Naive thymus-derived CD8-positive, alpha-beta T cell (primary cell): ENCODE measurements at regions not wholly inside any gene's neighbourhood (a gene's known extent, or its start where the extent isn't known, plus 50 kb on each side); places are given as distances from the start of the nearest gene placed in this dataset.

Experiments
- ATAC-seq, 2 donors: fragments of 150-1000 bp; cut with Tn5 transposase in 1 of 2; sonication (Bioruptor Pico), chemical (Tn5 transposase) in 1 of 2; 1 replicate in 1 of 2; 2 replicates in 1 of 2; pipeline ENCODE4 v1.10.0; 2021; ENCODE audit warnings: mild to moderate bottlenecking in 2 of 2, moderate library complexity in 2 of 2
- POLR2A ChIA-PET: fragments of 350-600 bp; sonication (Branson Sonifier 250); formaldehyde crosslinking; loops from one replicate; lab custom pipeline; 2021; ENCODE audit warnings: antibody characterized with exemption; lab: Charles Lee
- DNase-seq, 10 donors: peaks; one replicate each; pipeline versions ENCODE4 v3.0.0 to v3.0.0-alpha.2; 2020 to 2022
- H3K27ac Mint-ChIP-seq, 10 donors: one replicate each; pipeline ENCODE4 v1.8.0; 2020 to 2022; ENCODE audit warnings: mild to moderate bottlenecking in 10 of 10, mixed read lengths in 10 of 10, moderate library complexity in 4 of 10, inconsistent platforms in 1 of 10
- H3K27me3 Mint-ChIP-seq, 5 donors: one replicate each; pipeline ENCODE4 v1.8.0; 2021 to 2022; ENCODE audit warnings: mixed read lengths in 5 of 5
- H3K36me3 Mint-ChIP-seq, 3 donors: one replicate each; pipeline ENCODE4 v1.8.0; 2020 to 2022; ENCODE audit warnings: mixed read lengths in 3 of 3, mild to moderate bottlenecking in 2 of 3, inconsistent platforms in 1 of 3
- H3K4me1 Mint-ChIP-seq, 4 donors: one replicate each; pipeline ENCODE4 v1.8.0; 2021 to 2022; ENCODE audit warnings: mixed read lengths in 4 of 4
- H3K4me3 Mint-ChIP-seq, 10 donors: one replicate each; pipeline ENCODE4 v1.8.0; 2020 to 2022; ENCODE audit warnings: mild to moderate bottlenecking in 10 of 10, mixed read lengths in 10 of 10, moderate library complexity in 6 of 10, inconsistent platforms in 1 of 10
- H3K9me3 Mint-ChIP-seq, 9 donors: one replicate each; pipeline ENCODE4 v1.8.0; 2020 to 2022; ENCODE audit warnings: mixed read lengths in 9 of 9, mild to moderate bottlenecking in 3 of 9, inconsistent platforms in 1 of 9, moderate library complexity in 1 of 9

DNA sequence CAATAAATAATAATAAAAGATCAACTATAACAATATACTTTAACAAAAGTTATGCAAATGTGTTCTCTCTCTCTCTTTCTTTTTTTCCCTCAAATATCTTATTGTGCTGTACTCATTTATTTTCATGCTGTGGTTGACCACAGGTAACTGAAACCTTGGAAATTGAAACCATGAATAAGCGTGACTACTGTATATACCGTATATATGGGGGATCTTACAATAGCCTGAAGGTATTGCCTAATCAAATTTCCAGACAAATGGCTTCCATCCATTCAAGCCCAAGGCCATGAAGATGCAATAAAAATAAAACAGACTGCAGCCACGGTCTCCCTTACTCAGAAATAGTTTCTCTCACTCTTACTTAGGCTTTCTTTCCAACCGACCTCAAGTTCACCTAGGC lies 98.3 kb downstream of the SLITRK6 start:
- ATAC-seq (no peak), DNase-seq (no peak)
- H3K36me3 Mint-ChIP-seq: peaks cover 0 to 6% (median 0%) of the 10 kb centered on the region in 3 donors
- no peaks in the 10 kb centered on the region for H3K27me3 Mint-ChIP-seq
- H3K9me3 Mint-ChIP-seq: peaks cover 0 to 24% (median 10%) of the 10 kb centered on the region in 9 donors
- H3K27ac Mint-ChIP-seq: no peak overlapping the region
- no peak overlapping the region for H3K4me3 Mint-ChIP-seq
- POLR2A ChIA-PET: no interaction called here
- H3K4me1 Mint-ChIP-seq: no peaks in the 10 kb centered on the region

DNA sequence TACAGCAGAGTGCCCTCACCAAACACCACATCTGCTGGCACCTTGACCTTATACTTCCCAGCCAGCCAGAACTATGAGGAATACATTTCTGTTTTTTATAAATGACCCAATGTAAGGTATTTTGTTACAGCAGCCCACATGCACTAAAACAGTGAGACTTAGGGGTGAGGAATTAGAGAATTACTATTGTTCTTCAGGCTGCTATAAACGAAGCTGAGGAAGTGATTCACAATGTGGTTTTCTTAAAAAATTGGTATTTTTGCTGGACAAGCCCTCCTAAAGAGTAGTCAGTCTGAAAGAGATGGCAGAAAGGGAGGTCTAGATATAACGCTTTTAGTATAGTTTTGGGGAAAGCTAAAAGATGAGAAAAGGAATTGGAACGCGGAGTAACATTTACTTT lies 101.0 kb downstream of the SLITRK6 start:
- Mint-ChIP-seq H3K9me3 (peaks cover 0 to 24% (median 10%) of the 10 kb centered on the region in 9 donors), H3K4me1 (no peaks in the 10 kb centered on the region), H3K27ac (no peak overlapping the region), H3K27me3 (no peaks in the 10 kb centered on the region), H3K36me3 (peaks cover 0 to 6% (median 0%) of the 10 kb centered on the region in 3 donors), H3K4me3 (no peak overlapping the region)
- ATAC-seq (no peak), DNase-seq (no peak)
- POLR2A ChIA-PET: no interaction called here

DNA sequence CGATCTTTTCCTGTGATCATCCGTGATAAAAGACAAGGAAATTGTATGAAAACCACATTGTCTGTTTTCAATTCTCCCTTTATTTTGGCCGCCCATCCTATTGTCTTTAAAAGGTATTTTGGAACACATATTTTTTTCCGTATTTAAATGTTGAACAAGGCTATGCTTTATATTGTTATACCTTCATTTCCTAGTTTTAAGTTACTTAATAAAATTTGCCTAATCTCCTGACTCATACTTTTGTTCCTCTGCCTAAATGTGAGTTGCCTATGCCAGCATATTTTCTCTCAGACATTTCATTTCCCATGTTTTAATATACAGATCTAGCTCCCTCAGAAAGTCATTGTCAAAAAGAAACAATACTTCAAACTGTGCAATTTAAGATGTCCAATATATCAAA lies 104.2 kb downstream of the SLITRK6 start:
- no peaks in the 10 kb centered on the region for H3K27me3 Mint-ChIP-seq
- no peak overlapping the region for H3K27ac Mint-ChIP-seq
- ATAC-seq (no peak), DNase-seq (no peak)
- no peak overlapping the region for H3K4me3 Mint-ChIP-seq
- no peaks in the 10 kb centered on the region for H3K4me1 Mint-ChIP-seq
- POLR2A ChIA-PET: no interaction called here
- no peaks in the 10 kb centered on the region for H3K36me3 Mint-ChIP-seq
- peaks cover 0 to 18% (median 6%) of the 10 kb centered on the region in 9 donors for H3K9me3 Mint-ChIP-seq

DNA sequence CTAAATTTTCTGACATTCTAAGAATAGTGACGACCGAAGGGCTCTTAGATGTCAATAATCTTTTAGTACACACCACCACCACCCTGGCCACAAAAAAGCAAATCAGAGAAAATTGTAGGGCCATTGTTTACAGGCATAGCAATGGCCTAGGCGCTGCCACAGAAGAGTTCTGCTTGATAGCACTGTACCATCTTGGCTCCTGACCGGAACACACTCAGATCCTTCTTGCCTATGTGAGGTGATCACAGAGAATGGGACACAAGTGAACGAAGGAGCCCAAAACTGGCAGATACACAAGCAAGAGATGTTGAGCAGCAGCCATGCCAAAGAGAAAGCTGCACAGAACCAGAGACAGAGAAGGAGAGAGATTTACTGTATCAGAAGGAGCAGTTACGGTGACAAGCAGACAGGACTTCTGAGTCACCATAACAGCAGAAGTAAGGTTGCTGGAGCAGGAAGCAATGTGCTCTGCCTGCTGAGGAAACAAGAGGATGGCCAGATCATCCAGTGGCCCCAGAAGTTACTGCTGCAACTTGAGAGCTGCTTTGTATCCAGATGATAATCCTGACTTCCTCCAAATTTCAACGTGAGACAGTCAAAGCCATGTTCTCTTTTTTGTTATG lies 105.2 kb downstream of the SLITRK6 start:
- H3K27me3 Mint-ChIP-seq: no peaks in the 10 kb centered on the region
- ATAC-seq (no peak), DNase-seq (no peak)
- no peaks in the 10 kb centered on the region for H3K36me3 Mint-ChIP-seq
- H3K4me3 Mint-ChIP-seq: no peak overlapping the region
- H3K4me1 Mint-ChIP-seq: no peaks in the 10 kb centered on the region
- no peak overlapping the region for H3K27ac Mint-ChIP-seq
- peaks cover 0 to 11% (median under 1%) of the 10 kb centered on the region in 9 donors for H3K9me3 Mint-ChIP-seq
- POLR2A ChIA-PET: no interaction called here

DNA sequence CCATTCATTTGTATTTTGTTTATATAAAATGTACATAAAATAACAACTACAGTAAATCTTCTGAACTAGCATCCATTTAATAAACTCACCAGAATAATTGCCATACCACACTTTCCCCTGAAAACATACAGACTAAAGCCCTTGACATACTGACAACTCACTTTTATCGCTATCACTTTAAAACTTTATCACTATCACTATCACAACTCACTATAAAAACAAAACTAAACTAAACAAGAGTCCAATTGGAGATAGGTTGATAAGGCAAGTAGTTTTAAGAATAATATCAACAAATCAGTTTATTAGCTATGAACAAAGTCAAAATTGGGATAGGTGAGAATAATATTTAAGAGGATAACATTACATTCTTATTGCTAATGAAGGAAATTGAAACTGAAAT lies 108.9 kb downstream of the SLITRK6 start:
- no peaks in the 10 kb centered on the region for H3K27me3 Mint-ChIP-seq
- DNase-seq (no peak), ATAC-seq (no peak)
- H3K27ac Mint-ChIP-seq: no peak overlapping the region
- no peaks in the 10 kb centered on the region for H3K4me1 Mint-ChIP-seq
- H3K4me3 Mint-ChIP-seq: no peak overlapping the region
- POLR2A ChIA-PET: no interaction called here
- H3K36me3 Mint-ChIP-seq: no peaks in the 10 kb centered on the region
- peaks cover 0 to 11% (median 0%) of the 10 kb centered on the region in 9 donors for H3K9me3 Mint-ChIP-seq

DNA sequence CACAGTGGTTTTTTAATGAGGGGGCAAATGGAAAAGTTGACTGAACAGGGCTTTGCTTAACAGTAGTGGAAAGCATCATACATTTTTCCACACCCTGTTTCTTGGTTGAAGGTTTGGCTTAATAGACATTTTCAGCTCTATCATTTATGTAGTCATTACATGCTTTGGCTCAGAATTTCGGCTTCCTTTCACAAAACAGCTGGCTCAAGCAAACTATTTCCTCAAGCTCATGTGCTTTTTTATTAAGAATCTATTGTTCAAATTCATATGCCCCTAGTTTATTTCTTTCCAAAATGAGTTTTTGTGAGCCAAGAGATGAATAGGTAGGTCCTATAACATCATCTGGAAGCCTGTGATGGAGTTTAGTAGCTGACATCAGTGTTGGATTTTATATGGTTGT lies 113.8 kb downstream of the SLITRK6 start:
- POLR2A ChIA-PET: no interaction called here
- Mint-ChIP-seq H3K4me3 (no peak overlapping the region), H3K9me3 (peaks cover 0 to 8% (median 0%) of the 10 kb centered on the region in 9 donors), H3K27me3 (no peaks in the 10 kb centered on the region), H3K4me1 (no peaks in the 10 kb centered on the region), H3K27ac (no peak overlapping the region), H3K36me3 (no peaks in the 10 kb centered on the region)
- no peak for DNase-seq
- no peak for ATAC-seq

- Mint-ChIP-seq H3K4me3 (no peak overlapping the region), H3K27me3 (no peaks in the 10 kb centered on the region), H3K27ac (no peak overlapping the region), H3K4me1 (peaks cover 0 to 3% (median 0%) of the 10 kb centered on the region in 4 donors), H3K9me3 (peaks cover 5 to 19% (median 14%) of the 10 kb centered on the region in 9 donors), H3K36me3 (no peaks in the 10 kb centered on the region)
- POLR2A ChIA-PET: no interaction called here
- DNase-seq: no peak
- ATAC-seq: no peak
Measured at GRCh38 chr13:85675151-85675907, 123.9 kb downstream of the SLITRK6 start.

DNA sequence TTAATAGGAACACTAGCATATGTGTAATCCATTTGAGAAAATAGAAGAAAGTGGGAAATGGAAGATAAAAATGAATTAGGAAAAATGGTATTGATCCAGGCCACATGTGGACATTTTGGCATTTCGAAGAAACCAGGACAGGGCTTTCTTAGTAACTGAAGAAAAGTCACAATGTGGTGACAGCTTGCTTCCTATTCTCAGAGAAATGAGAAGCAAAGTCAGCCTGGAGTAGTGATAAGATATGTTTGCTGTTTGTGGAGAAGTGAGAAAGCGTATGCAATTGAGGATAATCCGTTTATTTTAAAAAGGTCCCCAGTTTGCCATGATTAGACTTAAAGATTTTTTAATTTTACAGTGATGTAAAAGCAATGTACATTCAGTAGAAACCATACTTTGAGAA lies 127.9 kb downstream of the SLITRK6 start:
- POLR2A ChIA-PET: no interaction called here
- Mint-ChIP-seq H3K4me1 (peaks cover 0 to 3% (median 0%) of the 10 kb centered on the region in 4 donors), H3K4me3 (no peak overlapping the region), H3K27me3 (no peaks in the 10 kb centered on the region), H3K27ac (no peak overlapping the region), H3K9me3 (peaks cover 2 to 19% (median 9%) of the 10 kb centered on the region in 9 donors), H3K36me3 (no peaks in the 10 kb centered on the region)
- no peak for ATAC-seq
- no peak for DNase-seq

GRCh38 chr13:85666356-85666755 lies 132.9 kb downstream of the SLITRK6 start:
- Mint-ChIP-seq H3K27me3 (no peaks in the 10 kb centered on the region), H3K4me3 (no peak overlapping the region), H3K36me3 (no peaks in the 10 kb centered on the region), H3K4me1 (no peaks in the 10 kb centered on the region), H3K27ac (no peak overlapping the region), H3K9me3 (peaks cover 0 to 14% (median 0%) of the 10 kb centered on the region in 9 donors)
- ATAC-seq: no peak
- POLR2A ChIA-PET: no interaction called here
- DNase-seq: no peak

GRCh38 chr13:85665286-85665685 lies 133.9 kb downstream of the SLITRK6 start:
- no peak for ATAC-seq
- no peak overlapping the region for H3K4me3 Mint-ChIP-seq
- H3K9me3 Mint-ChIP-seq: peaks cover 0 to 14% (median 0%) of the 10 kb centered on the region in 9 donors
- H3K36me3 Mint-ChIP-seq: no peaks in the 10 kb centered on the region
- H3K4me1 Mint-ChIP-seq: no peaks in the 10 kb centered on the region
- POLR2A ChIA-PET: no interaction called here
- no peak for DNase-seq
- no peak overlapping the region for H3K27ac Mint-ChIP-seq
- H3K27me3 Mint-ChIP-seq: no peaks in the 10 kb centered on the region

DNA sequence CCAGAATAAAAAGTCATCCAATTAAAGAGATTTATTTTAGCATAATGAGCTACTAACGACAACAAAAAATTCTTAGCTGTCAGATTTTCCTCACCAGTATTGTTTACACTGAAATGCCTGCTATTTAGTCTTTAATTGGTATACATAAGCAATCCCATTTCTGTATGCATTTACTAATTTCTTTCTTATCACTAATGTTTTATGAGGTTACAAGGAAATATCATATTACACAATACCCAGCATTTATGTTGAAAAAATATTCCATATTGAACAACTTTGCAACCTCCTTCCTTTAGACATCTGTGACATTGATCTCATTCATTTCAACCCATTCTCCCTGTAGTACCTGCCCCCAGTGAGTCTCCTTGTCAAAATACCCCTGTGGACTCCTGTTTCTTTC lies 135.4 kb downstream of the SLITRK6 start:
- Mint-ChIP-seq H3K4me1 (no peaks in the 10 kb centered on the region), H3K27me3 (no peaks in the 10 kb centered on the region), H3K9me3 (peaks cover 0 to 14% (median 0%) of the 10 kb centered on the region in 9 donors), H3K27ac (no peak overlapping the region), H3K4me3 (no peak overlapping the region), H3K36me3 (no peaks in the 10 kb centered on the region)
- no peak for ATAC-seq
- DNase-seq: no peak
- POLR2A ChIA-PET: no interaction called here

DNA sequence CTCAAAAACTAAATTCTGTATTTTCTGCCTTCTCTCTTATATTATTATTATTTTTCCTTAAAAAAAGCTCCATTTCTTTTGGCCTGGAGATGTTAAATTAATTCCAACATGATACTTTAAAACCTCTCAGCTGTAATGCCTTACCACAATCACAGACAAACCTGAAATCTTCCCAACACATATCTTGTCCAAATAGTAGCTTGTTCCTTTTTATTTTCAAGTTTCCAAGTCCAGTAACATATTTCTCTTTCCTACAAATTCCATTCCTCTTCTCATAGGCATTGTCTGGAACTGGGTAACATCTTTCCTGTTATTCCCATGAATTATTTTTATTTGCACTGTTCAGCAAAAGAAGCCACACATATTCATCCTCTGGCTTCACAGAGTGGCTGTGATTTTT lies 137.0 kb downstream of the SLITRK6 start:
- H3K27ac Mint-ChIP-seq: no peak overlapping the region
- no peak for ATAC-seq
- no peaks in the 10 kb centered on the region for H3K27me3 Mint-ChIP-seq
- no peak overlapping the region for H3K4me3 Mint-ChIP-seq
- POLR2A ChIA-PET: no interaction called here
- no peaks in the 10 kb centered on the region for H3K4me1 Mint-ChIP-seq
- DNase-seq: no peak
- H3K36me3 Mint-ChIP-seq: no peaks in the 10 kb centered on the region
- H3K9me3 Mint-ChIP-seq: peaks cover 0 to 14% (median 0%) of the 10 kb centered on the region in 9 donors

GRCh38 chr13:85661675-85662074 lies 137.5 kb downstream of the SLITRK6 start:
- no peaks in the 10 kb centered on the region for H3K27me3 Mint-ChIP-seq
- H3K36me3 Mint-ChIP-seq: no peaks in the 10 kb centered on the region
- ATAC-seq (no peak), DNase-seq (no peak)
- no peaks in the 10 kb centered on the region for H3K4me1 Mint-ChIP-seq
- H3K9me3 Mint-ChIP-seq: peaks cover 0 to 14% (median 0%) of the 10 kb centered on the region in 9 donors
- no peak overlapping the region for H3K4me3 Mint-ChIP-seq
- no peak overlapping the region for H3K27ac Mint-ChIP-seq
- POLR2A ChIA-PET: no interaction called here
